ENCODE measurements at regions not wholly inside any gene's neighbourhood (a gene's known extent, or its start where the extent isn't known, plus 50 kb on each side); places are given as distances from the start of the nearest gene placed in this dataset.

- DNase-seq (ENCODE audit: low read depth) = no peak
Observed at GRCh38 chr10:43898592-43898991, 249.9 kb upstream of the ZNF32 start.

- DNase-seq (ENCODE audit: low read depth) = no peak
Observed at GRCh38 chr10:43897765-43898419, 249.2 kb upstream of the ZNF32 start.

- DNase-seq (ENCODE audit: low read depth) = no peak
Observed at GRCh38 chr10:43892062-43892770, 243.5 kb upstream of the ZNF32 start.

GRCh38 chr10:43891241-43891640 is 242.6 kb upstream of the ZNF32 start:
- no peak for DNase-seq (ENCODE audit: low read depth)

- DNase-seq (ENCODE audit: low read depth) = no peak
Observed at GRCh38 chr10:43890124-43890523, 241.4 kb upstream of the ZNF32 start.

- DNase-seq (ENCODE audit: low read depth) = no peak
Observed at GRCh38 chr10:43888586-43888985, 239.9 kb upstream of the ZNF32 start.

GRCh38 chr10:43885842-43886241 is 237.2 kb upstream of the ZNF32 start:
- DNase-seq (ENCODE audit: low read depth) = no peak

GRCh38 chr10:43885252-43885651 is 236.6 kb upstream of the ZNF32 start:
- DNase-seq (ENCODE audit: low read depth) = no peak

GRCh38 chr10:43884501-43885105 is 235.9 kb upstream of the ZNF32 start:
- no peak for DNase-seq (ENCODE audit: low read depth)

- DNase-seq (ENCODE audit: low read depth) = no peak
Observed at GRCh38 chr10:43882711-43883110, 234.0 kb upstream of the ZNF32 start.

GRCh38 chr10:43881657-43882056 is 233.0 kb upstream of the ZNF32 start:
- no peak for DNase-seq (ENCODE audit: low read depth)

- DNase-seq (ENCODE audit: low read depth) = no peak
Observed at GRCh38 chr10:43880160-43880559, 231.5 kb upstream of the ZNF32 start.

- no peak for DNase-seq (ENCODE audit: low read depth)
Observed at GRCh38 chr10:43879742-43880141, 231.1 kb upstream of the ZNF32 start.

GRCh38 chr10:43879162-43879561 is 230.5 kb upstream of the ZNF32 start:
- no peak for DNase-seq (ENCODE audit: low read depth)

GRCh38 chr10:43878386-43878785 is 229.7 kb upstream of the ZNF32 start:
- no peak for DNase-seq (ENCODE audit: low read depth)

GRCh38 chr10:43876976-43877375 is 228.3 kb upstream of the ZNF32 start:
- DNase-seq (ENCODE audit: low read depth) = no peak

GRCh38 chr10:43874984-43875383 is 226.3 kb upstream of the ZNF32 start:
- no peak for DNase-seq (ENCODE audit: low read depth)

GRCh38 chr10:43873717-43874116 is 225.0 kb upstream of the ZNF32 start:
- DNase-seq (ENCODE audit: low read depth) = no peak

- no peak for DNase-seq (ENCODE audit: low read depth)
Observed at GRCh38 chr10:43872644-43873043, 224.0 kb upstream of the ZNF32 start.

GRCh38 chr10:43871545-43871944 is 222.9 kb upstream of the ZNF32 start:
- no peak for DNase-seq (ENCODE audit: low read depth)

GRCh38 chr10:43870968-43871439 is 222.3 kb upstream of the ZNF32 start:
- no peak for DNase-seq (ENCODE audit: low read depth)

- no peak for DNase-seq (ENCODE audit: low read depth)
Observed at GRCh38 chr10:43869669-43870322, 221.1 kb upstream of the ZNF32 start.

- no peak for DNase-seq (ENCODE audit: low read depth)
Observed at GRCh38 chr10:43868952-43869351, 220.3 kb upstream of the ZNF32 start.
